Spleen (tissue), 11 donors: ENCODE measurements at regions not wholly inside any gene's neighbourhood (a gene's known extent, or its start where the extent isn't known, plus 50 kb on each side); places are given as distances from the start of the nearest gene placed in this dataset.

Source experiments
- DNase-seq: peaks from one replicate; pipeline ENCODE4 v3.0.0-alpha.2; 2020
- H3K27ac ChIP-seq, 8 donors: fragments of 200-600 bp; sonication (generic) in 7 of 8; 1 replicate in 4 of 8; 2 replicates in 4 of 8; pipeline versions ENCODE4 v1.5.0 to v1.8.0; 2016 to 2021; ENCODE audit warnings: inconsistent platforms in 4 of 8, mild to moderate bottlenecking in 4 of 8, moderate library complexity in 1 of 8
- H3K27me3 ChIP-seq, 7 donors: fragments of 200-600 bp; sonication (generic) in 6 of 7; replicated peaks in 1 of 7; 1 replicate in 4 of 7; 2 replicates in 3 of 7; pipeline versions ENCODE4 v1.5.0 to v1.8.0; 2016 to 2021; ENCODE audit warnings: inconsistent platforms in 3 of 7, mild to moderate bottlenecking in 1 of 7
- H3K36me3 ChIP-seq, 6 donors: fragments of 200-600 bp; sonication (generic) in 5 of 6; 1 replicate in 4 of 6; 2 replicates in 2 of 6; pipeline versions ENCODE4 v1.5.0 to v1.8.0; 2016 to 2021; ENCODE audit warnings: inconsistent platforms in 2 of 6
- H3K4me1 ChIP-seq, 6 donors: fragments of 200-600 bp; sonication (generic) in 5 of 6; 1 replicate in 3 of 6; 2 replicates in 3 of 6; pipeline versions ENCODE4 v1.5.0 to v1.8.0; 2016 to 2021; ENCODE audit warnings: inconsistent platforms in 3 of 6
- H3K4me3 ChIP-seq, 8 donors: fragments of 200-600 bp; sonication (generic) in 7 of 8; 1 replicate in 4 of 8; 2 replicates in 4 of 8; pipeline versions ENCODE4 v1.5.0 to v1.8.0; 2016 to 2021; ENCODE audit warnings: inconsistent platforms in 4 of 8, mild to moderate bottlenecking in 4 of 8, moderate library complexity in 2 of 8
- H3K9me3 ChIP-seq, 8 donors: fragments of 200-600 bp; sonication (generic) in 7 of 8; 1 replicate in 4 of 8; 2 replicates in 4 of 8; pipeline versions ENCODE4 v1.5.0 to v1.8.0; 2016 to 2021; ENCODE audit warnings: inconsistent platforms in 4 of 8
- POLR2A ChIP-seq, 3 donors: fragments of 450-650 bp; IDR thresholded peaks; one replicate each; pipeline ENCODE4 v1.5.1; 2017; ENCODE audit warnings: antibody characterized with exemption in 3 of 3, mild to moderate bottlenecking in 1 of 3
- POLR2AphosphoS5 ChIP-seq, 3 donors: sonication (generic); formaldehyde crosslinking; IDR thresholded peaks; one replicate each; pipeline ENCODE4 v1.5.1; 2017; ENCODE audit warnings: antibody characterized with exemption in 3 of 3
- WGBS, 5 donors: extraction: QIAGEN DNeasy Blood & Tissue Kit in 3 of 5; methylation state at CpG; one replicate each; pipeline versions ENCODE4 v1.1.5 to v1.1.7; 2013 to 2018; 5-methylcytosine and 5-hydroxymethylcytosine counted together
- intact Hi-C: fragments of 100-400 bp; cut with DNase I; formaldehyde crosslinking; loops from one replicate; pipeline ENCODE4 v1.15.0; 2023; ENCODE audit warnings: low total_unique reads
- TF ChIP-seq, protein P1 (sequence below), 11 experiments: fragments of 200-600 bp in 7 of 11; fragments of 450-650 bp in 4 of 11; sonication (generic) in 4 of 11; IDR thresholded peaks in 8 of 11; conservative IDR thresholded peaks in 3 of 11; 1 replicate in 7 of 11; 2 replicates in 4 of 11; pipeline versions ENCODE4 v1.4.0 to v1.8.0; 2016 to 2021; ENCODE audit warnings: antibody characterized with exemption in 11 of 11, inconsistent platforms in 4 of 11, mild to moderate bottlenecking in 1 of 11
- donor health status: healthy with polysubstance abuse.
- donor health status: DM: no; HTN: no; CAD: no; lungs with moderate emphysema.
- donor health status: DM: no; HTN: no; CAD: no.
- donor health status: Bipolar disorder and iron deficiency.
- donor health status: healthy.
- donor health status: DM: no; HTN: no; CAD: no.
- donor health status: DM: yes; HTN: yes; CAD: no.

DNA sequence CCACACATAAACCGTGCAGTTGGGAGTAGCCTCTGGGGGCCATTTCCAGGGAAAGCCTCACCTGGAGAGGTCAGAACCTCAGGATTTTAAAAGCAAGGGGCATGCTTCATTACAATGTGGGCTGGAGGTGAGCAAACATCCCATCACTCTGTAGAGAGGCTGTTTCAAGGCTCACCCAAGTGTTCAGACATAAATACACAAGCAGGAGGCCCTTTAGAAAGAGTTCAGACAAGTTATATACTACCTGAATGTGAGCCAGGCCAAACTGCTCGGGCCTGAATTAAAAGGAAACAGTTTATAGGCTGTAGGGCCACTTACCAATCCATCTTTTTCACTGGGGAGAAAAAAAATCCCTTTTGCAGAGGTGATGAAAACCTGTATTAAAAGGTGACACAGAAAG lies 540.0 kb upstream of the ZEB2 start:
- Histone ChIP-seq H3K36me3 (no peaks in the 10 kb centered on the region), H3K27ac (no peak overlapping the region), H3K27me3 (no peaks in the 10 kb centered on the region), H3K9me3 (no peaks in the 10 kb centered on the region), H3K4me1 (no peaks in the 10 kb centered on the region), H3K4me3 (no peak overlapping the region)
- no peak for TF ChIP-seq POLR2AphosphoS5 (IDR thresholded peaks at IDR 0.05)
- intact Hi-C loops = no loop called here
- no peak for DNase-seq
- 64 to 89% (median 84%) methylated on average over 2 of the region's 2 CpGs for WGBS, 5 donors

GRCh38 chr2:145059343-145059742 lies 539.4 kb upstream of the ZEB2 start:
- H3K9me3 ChIP-seq = no peaks in the 10 kb centered on the region
- no peaks in the 10 kb centered on the region for H3K4me1 ChIP-seq
- no peaks in the 10 kb centered on the region for H3K27me3 ChIP-seq
- H3K27ac ChIP-seq = no peak overlapping the region
- TF ChIP-seq POLR2AphosphoS5 (IDR thresholded peaks at IDR 0.05) = no peak
- H3K4me3 ChIP-seq = no peak overlapping the region
- intact Hi-C loops = no loop called here
- H3K36me3 ChIP-seq = no peaks in the 10 kb centered on the region
- WGBS, 5 donors = 90 to 100% (median 95%) methylated on average over 1 of the region's 1 CpG
- DNase-seq = no peak

DNA sequence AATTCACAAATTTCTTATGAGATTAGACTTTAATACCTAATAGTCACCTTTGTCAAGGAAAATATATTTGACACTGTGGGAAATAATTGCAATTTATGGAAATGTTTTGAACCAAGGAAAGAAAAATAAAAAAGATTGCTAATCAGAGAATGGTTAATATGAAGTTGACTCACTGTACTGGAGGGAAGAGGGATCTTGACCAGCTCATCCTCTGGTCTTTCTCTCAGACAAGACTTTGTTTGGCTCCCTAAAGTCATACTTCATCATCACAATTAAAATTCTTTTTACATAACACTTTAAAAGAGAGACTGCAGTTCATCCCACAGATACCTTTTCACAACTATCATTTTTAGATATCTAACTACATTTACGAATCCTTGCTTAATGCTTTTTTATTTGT lies 538.5 kb upstream of the ZEB2 start:
- 84 to 96% (median 87%) methylated on average over 1 of the region's 1 CpG for WGBS, 5 donors
- Histone ChIP-seq H3K4me3 (no peak overlapping the region), H3K9me3 (no peaks in the 10 kb centered on the region), H3K27me3 (no peaks in the 10 kb centered on the region), H3K4me1 (no peaks in the 10 kb centered on the region), H3K27ac (no peak overlapping the region), H3K36me3 (no peaks in the 10 kb centered on the region)
- DNase-seq = no peak
- intact Hi-C loops = no loop called here
- TF ChIP-seq, protein P1, sequence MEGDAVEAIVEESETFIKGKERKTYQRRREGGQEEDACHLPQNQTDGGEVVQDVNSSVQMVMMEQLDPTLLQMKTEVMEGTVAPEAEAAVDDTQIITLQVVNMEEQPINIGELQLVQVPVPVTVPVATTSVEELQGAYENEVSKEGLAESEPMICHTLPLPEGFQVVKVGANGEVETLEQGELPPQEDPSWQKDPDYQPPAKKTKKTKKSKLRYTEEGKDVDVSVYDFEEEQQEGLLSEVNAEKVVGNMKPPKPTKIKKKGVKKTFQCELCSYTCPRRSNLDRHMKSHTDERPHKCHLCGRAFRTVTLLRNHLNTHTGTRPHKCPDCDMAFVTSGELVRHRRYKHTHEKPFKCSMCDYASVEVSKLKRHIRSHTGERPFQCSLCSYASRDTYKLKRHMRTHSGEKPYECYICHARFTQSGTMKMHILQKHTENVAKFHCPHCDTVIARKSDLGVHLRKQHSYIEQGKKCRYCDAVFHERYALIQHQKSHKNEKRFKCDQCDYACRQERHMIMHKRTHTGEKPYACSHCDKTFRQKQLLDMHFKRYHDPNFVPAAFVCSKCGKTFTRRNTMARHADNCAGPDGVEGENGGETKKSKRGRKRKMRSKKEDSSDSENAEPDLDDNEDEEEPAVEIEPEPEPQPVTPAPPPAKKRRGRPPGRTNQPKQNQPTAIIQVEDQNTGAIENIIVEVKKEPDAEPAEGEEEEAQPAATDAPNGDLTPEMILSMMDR (IDR thresholded peaks at IDR 0.05 in 8 of 11, conservative IDR thresholded peaks at IDR 0.05 in 3 of 11) = no peak
- TF ChIP-seq POLR2AphosphoS5 (IDR thresholded peaks at IDR 0.05) = no peak
- no peak for TF ChIP-seq POLR2A (IDR thresholded peaks at IDR 0.05)

- intact Hi-C loops = no loop called here
- Histone ChIP-seq H3K36me3 (no peaks in the 10 kb centered on the region), H3K27me3 (no peaks in the 10 kb centered on the region), H3K9me3 (no peaks in the 10 kb centered on the region), H3K4me3 (no peak overlapping the region), H3K4me1 (no peaks in the 10 kb centered on the region), H3K27ac (no peak overlapping the region)
- no peak for DNase-seq
- no peak for TF ChIP-seq POLR2AphosphoS5 (IDR thresholded peaks at IDR 0.05)
- TF ChIP-seq, protein P1 (IDR thresholded peaks at IDR 0.05 in 8 of 11, conservative IDR thresholded peaks at IDR 0.05 in 3 of 11) = no peak
- no peak for TF ChIP-seq POLR2A (IDR thresholded peaks at IDR 0.05)
These were observed 535.7 kb upstream of the ZEB2 start for GRCh38 chr2:145055651-145056050.

DNA sequence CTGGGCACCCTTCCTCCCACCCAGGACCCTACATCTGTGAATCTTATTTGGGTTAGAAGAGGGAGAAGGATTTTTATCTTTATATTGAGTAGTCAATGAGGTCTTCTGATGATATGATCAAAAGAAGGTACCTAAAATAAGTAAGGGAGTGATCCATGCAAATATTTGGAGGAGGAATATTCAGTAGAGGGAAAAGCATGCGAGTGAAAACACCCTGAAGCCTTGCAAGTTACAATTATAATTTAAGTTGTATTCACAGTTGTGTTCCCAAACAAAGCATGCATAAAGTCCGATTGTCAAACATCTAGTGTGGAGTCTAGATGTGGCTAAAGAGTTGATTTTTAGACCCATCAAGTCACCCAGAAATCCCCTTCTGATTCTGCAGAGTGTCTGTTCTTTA lies 530.2 kb upstream of the ZEB2 start:
- 91 to 97% (median 92%) methylated on average over 2 of the region's 2 CpGs for WGBS, 5 donors
- H3K27me3 ChIP-seq = no peaks in the 10 kb centered on the region
- H3K36me3 ChIP-seq = no peaks in the 10 kb centered on the region
- intact Hi-C loops = no loop called here
- no peak for DNase-seq
- H3K27ac ChIP-seq = no peak overlapping the region
- no peaks in the 10 kb centered on the region for H3K9me3 ChIP-seq
- H3K4me1 ChIP-seq = no peaks in the 10 kb centered on the region
- no peak overlapping the region for H3K4me3 ChIP-seq
- TF ChIP-seq POLR2A (IDR thresholded peaks at IDR 0.05) (no peak), POLR2AphosphoS5 (IDR thresholded peaks at IDR 0.05) (no peak)
- TF ChIP-seq, protein P1 (IDR thresholded peaks at IDR 0.05 in 8 of 11, conservative IDR thresholded peaks at IDR 0.05 in 3 of 11) = no peak
